Body of pancreas (tissue), 4 donors: ENCODE measurements at regions not wholly inside any gene's neighbourhood (a gene's known extent, or its start where the extent isn't known, plus 50 kb on each side); places are given as distances from the start of the nearest gene placed in this dataset.

ENCODE experiments used
- CTCF ChIP-seq, 7 experiments: fragments of 450-650 bp in 4 of 7; fragments of 200-600 bp in 3 of 7; sonication (generic) in 3 of 7; IDR thresholded peaks; one replicate each; pipeline ENCODE4 v1.5.1; 2016 to 2019; ENCODE audit warnings: antibody characterized with exemption in 7 of 7
- POLR2A ChIP-seq, 3 donors: fragments of 450-650 bp; IDR thresholded peaks; one replicate each; pipeline ENCODE4 v1.6.1; 2016; ENCODE audit warnings: antibody characterized with exemption in 3 of 3, mild to moderate bottlenecking in 2 of 3

- no peak for TF ChIP-seq CTCF (IDR thresholded peaks at IDR 0.05)
- TF ChIP-seq POLR2A (IDR thresholded peaks at IDR 0.05) = no peak
These were observed 506.8 kb upstream of the ATXN8OS start for GRCh38 chr13:69600811-69601210.
